ENCODE measurements at regions not wholly inside any gene's neighbourhood (a gene's known extent, or its start where the extent isn't known, plus 50 kb on each side); places are given as distances from the start of the nearest gene placed in this dataset.

- DNase-seq (ENCODE audit: low spot score in 2 of 2, unreplicated experiment in 2 of 2), result no peak
- H3K4me1 Mint-ChIP-seq, result no peaks in the 10 kb centered on the region
- no peak for TF ChIP-seq CTCF (IDR thresholded peaks at IDR 0.05; ENCODE audit: unreplicated experiment)
- H3K4me3 Mint-ChIP-seq, result no peak overlapping the region
- H3K27me3 Mint-ChIP-seq (ENCODE audit: low read depth), result no peaks in the 10 kb centered on the region
- no peaks in the 10 kb centered on the region for H3K9me3 Mint-ChIP-seq
- no peak overlapping the region for H3K27ac Mint-ChIP-seq
- no peaks in the 10 kb centered on the region for H3K36me3 Mint-ChIP-seq
Observed at GRCh38 chr3:165404357-165405027, 208.3 kb upstream of the SLITRK3 start.

GRCh38 chr3:165403666-165404065 is 207.5 kb upstream of the SLITRK3 start:
- Mint-ChIP-seq H3K4me1 (no peaks in the 10 kb centered on the region), H3K4me3 (no peak overlapping the region), H3K36me3 (no peaks in the 10 kb centered on the region), H3K9me3 (no peaks in the 10 kb centered on the region), H3K27me3 (ENCODE audit: low read depth) (no peaks in the 10 kb centered on the region), H3K27ac (no peak overlapping the region)
- DNase-seq (ENCODE audit: low spot score in 2 of 2, unreplicated experiment in 2 of 2), result no peak
- no peak for TF ChIP-seq CTCF (IDR thresholded peaks at IDR 0.05; ENCODE audit: unreplicated experiment)

GRCh38 chr3:165395188-165395587 is 199.0 kb upstream of the SLITRK3 start:
- Mint-ChIP-seq H3K9me3 (no peaks in the 10 kb centered on the region), H3K4me1 (no peaks in the 10 kb centered on the region), H3K36me3 (no peaks in the 10 kb centered on the region), H3K27ac (no peak overlapping the region), H3K4me3 (no peak overlapping the region), H3K27me3 (ENCODE audit: low read depth) (no peaks in the 10 kb centered on the region)
- DNase-seq (ENCODE audit: low spot score in 2 of 2, unreplicated experiment in 2 of 2), result no peak
- TF ChIP-seq CTCF (IDR thresholded peaks at IDR 0.05; ENCODE audit: unreplicated experiment), result no peak

DNA sequence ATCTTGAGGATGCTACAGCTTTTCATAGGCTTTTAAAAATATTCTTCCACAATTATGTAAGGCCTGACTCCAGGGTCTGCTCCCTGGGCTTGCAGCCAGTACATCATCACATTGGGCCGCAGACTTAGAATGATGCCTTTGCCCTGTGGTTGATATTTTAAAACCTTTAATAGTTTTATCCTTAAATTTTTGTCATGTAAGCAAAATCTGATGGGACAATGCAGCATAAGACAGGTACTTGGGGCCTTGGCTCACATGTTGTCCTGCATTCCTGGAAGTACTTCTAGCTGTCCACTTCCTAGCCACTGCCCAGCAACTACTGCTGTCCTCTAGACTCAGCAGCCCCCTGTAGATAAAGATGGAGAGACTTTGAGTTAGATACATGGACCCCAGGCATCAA is 197.3 kb upstream of the SLITRK3 start:
- no peaks in the 10 kb centered on the region for H3K4me1 Mint-ChIP-seq
- no peak for TF ChIP-seq CTCF (IDR thresholded peaks at IDR 0.05; ENCODE audit: unreplicated experiment)
- no peaks in the 10 kb centered on the region for H3K27me3 Mint-ChIP-seq (ENCODE audit: low read depth)
- no peaks in the 10 kb centered on the region for H3K36me3 Mint-ChIP-seq
- H3K9me3 Mint-ChIP-seq, result no peaks in the 10 kb centered on the region
- H3K4me3 Mint-ChIP-seq, result no peak overlapping the region
- H3K27ac Mint-ChIP-seq, result no peak overlapping the region
- no peak for DNase-seq (ENCODE audit: low spot score in 2 of 2, unreplicated experiment in 2 of 2)

DNA sequence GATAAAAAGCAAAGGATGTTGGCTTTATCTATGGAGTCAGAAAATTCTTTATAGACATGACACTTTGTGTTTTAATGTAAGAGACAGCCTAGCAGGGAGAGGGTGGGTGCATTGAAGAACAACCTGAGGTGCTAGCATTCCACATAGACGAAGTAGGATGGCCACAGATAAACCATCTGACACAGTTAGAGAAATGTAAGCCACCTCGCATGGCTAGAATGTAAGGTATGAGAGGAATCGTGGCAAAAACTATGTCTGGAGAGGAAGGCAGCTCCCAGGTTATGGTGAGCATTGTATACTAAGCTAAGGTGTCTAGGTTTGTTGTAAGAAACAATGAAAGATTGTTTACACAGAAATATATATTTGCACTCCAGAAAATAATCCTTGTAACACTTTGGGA is 194.0 kb upstream of the SLITRK3 start:
- peaks cover 5% of the 10 kb centered on the region for H3K9me3 Mint-ChIP-seq

More for the DNA sequence above, 194.0 kb upstream of the SLITRK3 start:
- no peak for DNase-seq (ENCODE audit: low spot score in 2 of 2, unreplicated experiment in 2 of 2)
- no peak overlapping the region for H3K27ac Mint-ChIP-seq
- H3K4me3 Mint-ChIP-seq, result no peak overlapping the region
- no peak for TF ChIP-seq CTCF (IDR thresholded peaks at IDR 0.05; ENCODE audit: unreplicated experiment)
- no peaks in the 10 kb centered on the region for H3K36me3 Mint-ChIP-seq
- no peaks in the 10 kb centered on the region for H3K27me3 Mint-ChIP-seq (ENCODE audit: low read depth)
- H3K4me1 Mint-ChIP-seq, result no peaks in the 10 kb centered on the region
